Liver (tissue), 3 donors: ENCODE measurements at regions not wholly inside any gene's neighbourhood (a gene's known extent, or its start where the extent isn't known, plus 50 kb on each side); places are given as distances from the start of the nearest gene placed in this dataset.
A peak's percentile ranks its signal among the peaks of the same experiment; 100 is the strongest.

Source experiments
- EGR1 ChIP-seq, 2 donors: IDR thresholded peaks; 2 replicates each; pipeline ENCODE4 v1.6.1; 2016 to 2018; ENCODE audit warnings: antibody characterized with exemption in 2 of 2, low read depth in 2 of 2
- GABPA ChIP-seq, 2 donors: IDR thresholded peaks in 1 of 2; conservative IDR thresholded peaks in 1 of 2; 2 replicates each; pipeline ENCODE4 v1.6.1; 2016; ENCODE audit warnings: antibody characterized with exemption in 2 of 2, mild to moderate bottlenecking in 1 of 2, moderate library complexity in 1 of 2
- JUND ChIP-seq, 2 donors: IDR thresholded peaks; 2 replicates each; pipeline ENCODE4 v1.6.1; 2016; ENCODE audit warnings: antibody characterized with exemption in 2 of 2
- RAD21 ChIP-seq, 2 donors: IDR thresholded peaks; 2 replicates each; pipeline ENCODE4 v1.6.1; 2016; ENCODE audit warnings: antibody characterized with exemption in 2 of 2, mild to moderate bottlenecking in 2 of 2
- REST ChIP-seq: IDR thresholded peaks from 2 replicates; pipeline ENCODE4 v1.6.1; 2016; ENCODE audit warnings: antibody characterized with exemption, mild to moderate bottlenecking
- RXRA ChIP-seq, 2 donors: IDR thresholded peaks; 2 replicates each; pipeline ENCODE4 v1.6.1; 2017 to 2018; ENCODE audit warnings: antibody characterized with exemption in 2 of 2, mild to moderate bottlenecking in 1 of 2
- SP1 ChIP-seq: IDR thresholded peaks from 2 replicates; pipeline ENCODE4 v1.6.1; 2018; ENCODE audit warnings: antibody characterized with exemption, mild to moderate bottlenecking
- TAF1 ChIP-seq: conservative IDR thresholded peaks from 2 replicates; pipeline ENCODE4 v1.6.1; 2016; ENCODE audit warnings: antibody characterized with exemption, mild to moderate bottlenecking
- YY1 ChIP-seq: IDR thresholded peaks from 2 replicates; pipeline ENCODE4 v1.6.1; 2016; ENCODE audit warnings: antibody characterized with exemption, mild to moderate bottlenecking
- TF ChIP-seq, protein P1 (sequence below): fragments of 150-350 bp; IDR thresholded peaks from 2 replicates; pipeline ENCODE4 v1.5.1; 2017; ENCODE audit warnings: improper control_type of control experiment, low read depth, low read length; ENCODE audit not compliant: missing input control
- TF ChIP-seq, protein P2 (sequence below): IDR thresholded peaks from 2 replicates; pipeline ENCODE4 v1.6.1; 2016; ENCODE audit warnings: antibody characterized with exemption
- TF ChIP-seq, protein P3 (sequence below): IDR thresholded peaks from 2 replicates; pipeline ENCODE4 v1.6.1; 2016; ENCODE audit warnings: antibody characterized with exemption
- TF ChIP-seq, protein P4 (sequence below): IDR thresholded peaks from 2 replicates; pipeline ENCODE4 v1.6.1; 2016; ENCODE audit warnings: antibody characterized with exemption
- donor health status: healthy.
- donor health status: healthy.

DNA sequence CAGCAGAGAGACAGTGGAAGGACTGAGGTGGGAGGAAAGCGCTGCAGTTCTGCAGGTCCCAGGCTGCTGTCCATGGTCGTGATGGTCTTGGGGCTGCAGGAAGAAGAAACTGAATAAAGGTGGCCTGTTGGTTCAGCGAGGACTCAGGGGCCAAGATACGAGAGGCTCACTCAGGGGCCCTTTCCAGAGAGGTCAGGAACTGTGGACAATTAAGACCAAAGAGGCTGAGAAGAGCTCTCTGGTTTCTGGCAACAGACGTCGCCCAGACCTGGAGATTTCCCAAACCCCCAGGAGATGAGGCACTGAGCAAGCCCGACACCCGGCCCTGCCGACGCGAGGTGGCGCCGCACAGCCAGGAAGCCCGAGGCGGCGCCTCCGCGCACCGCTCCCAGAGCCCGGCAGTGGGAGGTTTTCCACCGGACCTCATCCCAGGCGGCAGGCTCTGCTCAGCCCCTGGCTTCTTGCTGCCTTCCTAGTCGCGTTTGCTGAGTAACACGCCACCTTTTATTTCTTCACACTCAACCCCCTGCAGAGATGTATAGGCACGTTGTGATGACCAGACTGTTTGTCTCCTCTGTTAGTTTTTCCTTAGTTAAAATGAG is 56.4 kb upstream of the ARRDC4 start:
- no peak for TF ChIP-seq GABPA (IDR thresholded peaks at IDR 0.05 in 1 of 2, conservative IDR thresholded peaks at IDR 0.05 in 1 of 2)
- TF ChIP-seq, protein P1, sequence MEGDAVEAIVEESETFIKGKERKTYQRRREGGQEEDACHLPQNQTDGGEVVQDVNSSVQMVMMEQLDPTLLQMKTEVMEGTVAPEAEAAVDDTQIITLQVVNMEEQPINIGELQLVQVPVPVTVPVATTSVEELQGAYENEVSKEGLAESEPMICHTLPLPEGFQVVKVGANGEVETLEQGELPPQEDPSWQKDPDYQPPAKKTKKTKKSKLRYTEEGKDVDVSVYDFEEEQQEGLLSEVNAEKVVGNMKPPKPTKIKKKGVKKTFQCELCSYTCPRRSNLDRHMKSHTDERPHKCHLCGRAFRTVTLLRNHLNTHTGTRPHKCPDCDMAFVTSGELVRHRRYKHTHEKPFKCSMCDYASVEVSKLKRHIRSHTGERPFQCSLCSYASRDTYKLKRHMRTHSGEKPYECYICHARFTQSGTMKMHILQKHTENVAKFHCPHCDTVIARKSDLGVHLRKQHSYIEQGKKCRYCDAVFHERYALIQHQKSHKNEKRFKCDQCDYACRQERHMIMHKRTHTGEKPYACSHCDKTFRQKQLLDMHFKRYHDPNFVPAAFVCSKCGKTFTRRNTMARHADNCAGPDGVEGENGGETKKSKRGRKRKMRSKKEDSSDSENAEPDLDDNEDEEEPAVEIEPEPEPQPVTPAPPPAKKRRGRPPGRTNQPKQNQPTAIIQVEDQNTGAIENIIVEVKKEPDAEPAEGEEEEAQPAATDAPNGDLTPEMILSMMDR, result peak; percentile 57
- no peak for TF ChIP-seq TAF1
- TF ChIP-seq, protein P2, sequence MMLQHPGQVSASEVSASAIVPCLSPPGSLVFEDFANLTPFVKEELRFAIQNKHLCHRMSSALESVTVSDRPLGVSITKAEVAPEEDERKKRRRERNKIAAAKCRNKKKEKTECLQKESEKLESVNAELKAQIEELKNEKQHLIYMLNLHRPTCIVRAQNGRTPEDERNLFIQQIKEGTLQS, result no peak
- TF ChIP-seq SP1, result no peak
- TF ChIP-seq, protein P3, sequence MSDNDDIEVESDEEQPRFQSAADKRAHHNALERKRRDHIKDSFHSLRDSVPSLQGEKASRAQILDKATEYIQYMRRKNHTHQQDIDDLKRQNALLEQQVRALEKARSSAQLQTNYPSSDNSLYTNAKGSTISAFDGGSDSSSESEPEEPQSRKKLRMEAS, result no peak
- TF ChIP-seq REST, result peak; percentile 88
- peak; percentile 77 to 87 for TF ChIP-seq RAD21 (IDR thresholded peaks at IDR 0.05)
- TF ChIP-seq YY1, result no peak
- no peak for TF ChIP-seq EGR1 (IDR thresholded peaks at IDR 0.05; ENCODE audit: low read depth in 2 of 2)
- TF ChIP-seq, protein P4, sequence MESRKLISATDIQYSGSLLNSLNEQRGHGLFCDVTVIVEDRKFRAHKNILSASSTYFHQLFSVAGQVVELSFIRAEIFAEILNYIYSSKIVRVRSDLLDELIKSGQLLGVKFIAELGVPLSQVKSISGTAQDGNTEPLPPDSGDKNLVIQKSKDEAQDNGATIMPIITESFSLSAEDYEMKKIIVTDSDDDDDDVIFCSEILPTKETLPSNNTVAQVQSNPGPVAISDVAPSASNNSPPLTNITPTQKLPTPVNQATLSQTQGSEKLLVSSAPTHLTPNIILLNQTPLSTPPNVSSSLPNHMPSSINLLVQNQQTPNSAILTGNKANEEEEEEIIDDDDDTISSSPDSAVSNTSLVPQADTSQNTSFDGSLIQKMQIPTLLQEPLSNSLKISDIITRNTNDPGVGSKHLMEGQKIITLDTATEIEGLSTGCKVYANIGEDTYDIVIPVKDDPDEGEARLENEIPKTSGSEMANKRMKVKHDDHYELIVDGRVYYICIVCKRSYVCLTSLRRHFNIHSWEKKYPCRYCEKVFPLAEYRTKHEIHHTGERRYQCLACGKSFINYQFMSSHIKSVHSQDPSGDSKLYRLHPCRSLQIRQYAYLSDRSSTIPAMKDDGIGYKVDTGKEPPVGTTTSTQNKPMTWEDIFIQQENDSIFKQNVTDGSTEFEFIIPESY, result no peak
- no peak for TF ChIP-seq JUND (IDR thresholded peaks at IDR 0.05)
- TF ChIP-seq RXRA (IDR thresholded peaks at IDR 0.05), result no peak
